D341Med (cell line): ENCODE measurements at regions not wholly inside any gene's neighbourhood (a gene's known extent, or its start where the extent isn't known, plus 50 kb on each side); places are given as distances from the start of the nearest gene placed in this dataset.

ENCODE experiments used
- DNase-seq: peaks from one replicate; pipeline ENCODE4 v3.0.0; 2012; ENCODE audit warnings: low spot score

DNA sequence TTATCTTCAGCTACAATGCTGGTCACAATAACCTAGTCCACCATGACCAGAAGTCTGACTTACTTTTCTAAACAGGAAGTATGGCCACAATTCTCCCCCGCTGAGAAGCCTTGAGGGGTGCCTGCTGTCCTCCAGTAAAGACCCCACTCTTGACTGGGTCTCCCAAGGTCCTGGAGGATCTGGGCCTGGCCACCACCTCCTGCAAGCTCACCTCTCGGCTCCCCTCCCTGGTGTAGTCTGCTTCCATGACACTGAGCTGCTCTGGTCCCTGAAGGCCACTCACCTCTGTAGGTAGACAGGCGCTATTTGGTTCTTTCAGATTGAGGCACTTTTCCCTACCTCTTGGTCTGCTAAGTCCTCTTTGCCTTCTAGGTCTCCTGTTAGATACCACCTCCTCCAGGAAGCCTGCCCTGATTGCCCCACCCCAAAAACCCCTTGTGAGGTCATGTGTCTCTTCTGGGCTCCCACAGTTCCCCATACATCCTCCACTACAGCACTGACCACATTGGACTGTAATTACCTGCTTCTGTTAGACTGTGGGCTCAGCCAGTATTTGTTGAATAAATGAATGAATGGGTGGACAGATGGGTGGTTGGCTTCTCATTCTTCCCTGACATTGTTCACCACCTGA, 62.6 kb upstream of the IER5L start:
- DNase-seq: no peak

DNA sequence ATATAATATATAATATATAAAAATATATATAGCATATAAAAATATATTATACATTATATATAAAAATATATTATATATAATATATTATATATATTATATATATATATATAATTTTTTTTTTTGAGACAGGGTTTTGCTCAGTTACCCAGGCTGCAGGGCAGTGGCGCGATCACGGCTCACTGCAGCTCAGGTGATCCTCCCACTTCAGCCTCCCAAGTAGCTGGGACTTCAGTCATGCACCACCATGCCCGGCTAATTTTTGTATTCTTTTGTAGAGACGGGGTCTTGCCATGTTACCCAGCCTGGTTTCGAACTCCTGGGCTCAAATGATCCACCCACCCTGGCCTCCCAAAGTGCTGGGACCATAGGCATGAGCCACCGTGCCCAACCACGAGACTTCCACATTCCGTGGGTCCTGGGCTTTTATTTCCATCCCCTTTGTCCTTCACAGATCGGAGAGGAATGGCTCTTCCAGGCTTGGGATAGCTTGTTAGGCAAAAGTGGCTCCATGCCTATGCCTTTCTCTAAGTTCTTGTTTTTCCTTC, 62.0 kb upstream of the IER5L start:
- no peak for DNase-seq

- DNase-seq: no peak
Observed at GRCh38 chr9:129237803-129238202, 59.7 kb upstream of the IER5L start.

DNA sequence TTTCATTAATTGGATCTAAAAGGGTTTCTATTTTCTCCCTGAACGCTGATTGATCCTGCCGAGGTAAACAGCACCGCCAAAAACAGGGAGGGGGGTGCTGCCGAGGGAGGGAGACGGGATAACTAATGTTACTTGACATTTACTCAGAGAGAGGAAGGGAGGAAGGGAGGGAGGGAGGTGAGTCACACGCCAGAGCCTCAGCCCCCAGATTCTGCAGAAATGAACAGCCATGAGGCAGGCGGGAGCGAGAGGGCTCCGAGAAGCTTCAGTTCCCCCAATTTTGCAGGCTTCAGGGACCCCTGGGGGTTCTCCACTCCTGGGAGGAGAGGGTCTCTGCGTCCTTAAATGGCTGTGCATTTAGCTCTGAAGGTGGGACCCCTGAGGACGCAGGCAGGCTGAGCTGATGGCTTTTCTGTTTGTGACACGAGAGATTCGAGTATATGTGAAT, 59.1 kb upstream of the IER5L start:
- no peak for DNase-seq

- DNase-seq: no peak
Observed at GRCh38 chr9:129236441-129237145, 58.5 kb upstream of the IER5L start.

DNA sequence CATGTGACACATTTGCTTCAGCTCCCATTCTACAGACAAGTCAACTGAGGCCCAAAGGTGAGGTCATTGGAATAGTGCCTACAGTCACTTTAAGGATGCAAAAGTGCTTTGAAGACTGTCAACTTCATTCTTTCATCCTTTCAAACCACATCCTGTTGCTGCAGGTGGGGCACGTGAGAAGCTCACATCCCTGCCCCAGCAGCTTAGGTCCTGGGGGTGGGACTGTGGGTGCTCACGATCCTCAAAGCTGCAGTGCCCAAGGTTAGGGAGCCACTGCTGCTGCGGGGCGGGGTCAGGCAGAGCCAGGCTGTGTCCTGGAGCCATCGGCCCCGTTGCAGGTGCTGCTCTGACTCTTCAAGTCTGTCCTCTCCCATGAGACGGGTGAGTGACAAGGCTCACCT, 57.9 kb upstream of the IER5L start:
- DNase-seq: no peak

GRCh38 chr9:129235041-129235930, 57.2 kb upstream of the IER5L start:
- DNase-seq: no peak

GRCh38 chr9:129234491-129234890, 56.4 kb upstream of the IER5L start:
- DNase-seq: no peak

DNA sequence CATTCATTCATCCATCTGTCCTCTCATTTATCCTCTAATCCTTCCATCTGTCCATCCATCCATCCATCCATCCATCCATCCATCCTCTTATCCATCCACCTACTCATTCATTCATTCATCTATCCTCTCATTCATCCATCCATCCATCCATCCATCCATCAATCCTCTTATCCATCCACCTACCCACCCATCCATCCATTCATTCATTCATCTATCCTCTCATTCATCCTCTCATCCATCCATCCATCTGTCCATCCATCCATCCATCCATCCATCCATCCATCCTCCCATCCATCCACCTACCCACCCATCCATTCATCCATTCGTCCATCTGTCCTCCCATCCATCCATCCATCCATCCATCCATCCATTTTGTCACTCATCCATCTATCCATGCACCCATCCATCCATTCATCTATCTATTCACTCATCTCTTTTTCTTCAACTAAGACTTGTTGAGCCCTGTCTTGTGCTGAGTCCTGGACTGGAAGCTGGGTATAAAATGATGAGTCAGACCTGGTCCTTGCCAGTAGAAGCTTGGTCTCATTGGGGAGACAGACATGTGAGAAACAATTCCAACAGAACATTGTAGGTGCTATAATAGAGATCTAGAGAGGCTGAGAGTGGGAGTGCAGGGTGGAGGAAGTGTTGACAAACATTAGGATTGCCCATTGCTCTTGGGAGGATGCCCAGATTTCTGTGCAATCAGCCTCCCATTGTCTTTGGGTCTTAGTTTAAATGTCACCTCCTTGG, 55.0 kb upstream of the IER5L start:
- no peak for DNase-seq

DNA sequence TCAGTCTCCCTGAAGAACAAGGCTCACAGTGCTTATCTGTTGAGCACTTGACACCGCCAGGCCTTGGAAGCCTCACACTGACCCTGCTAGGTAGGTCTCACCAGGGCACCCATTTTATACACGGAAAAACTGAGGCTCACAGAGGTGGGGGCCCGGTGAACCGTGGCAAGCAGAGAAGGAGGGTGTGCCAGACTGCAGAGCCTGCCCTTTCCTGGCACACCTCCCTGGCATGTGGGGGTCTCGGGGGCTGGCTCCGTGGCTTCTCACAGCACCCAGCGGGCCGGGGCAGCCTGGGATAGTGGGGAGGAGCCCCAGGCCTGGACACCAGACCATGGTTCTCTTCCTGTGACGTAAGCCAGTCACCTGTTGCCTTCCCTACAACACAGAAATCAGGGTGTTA, 53.7 kb upstream of the IER5L start:
- no peak for DNase-seq

GRCh38 chr9:129231022-129231739, 53.1 kb upstream of the IER5L start:
- no peak for DNase-seq

- no peak for DNase-seq
Observed at GRCh38 chr9:129230302-129230701, 52.2 kb upstream of the IER5L start.
